NT2/D1 (cell line): ENCODE measurements at regions not wholly inside any gene's neighbourhood (a gene's known extent, or its start where the extent isn't known, plus 50 kb on each side); places are given as distances from the start of the nearest gene placed in this dataset.

Experiments
- SUZ12 ChIP-seq: IDR thresholded peaks from 2 replicates; pipeline ENCODE4 v1.6.1; 2011; ENCODE audit not compliant: insufficient read length, insufficient read depth; ENCODE audit errors: extremely low read depth
- YY1 ChIP-seq: IDR thresholded peaks from 2 replicates; pipeline ENCODE4 v1.6.1; 2011; ENCODE audit not compliant: insufficient read length, insufficient read depth
- ZNF274 ChIP-seq: IDR thresholded peaks from 2 replicates; pipeline ENCODE4 v1.6.1; 2011; ENCODE audit warnings: mild to moderate bottlenecking, low read depth, low read length

- TF ChIP-seq ZNF274 = no peak
- no peak for TF ChIP-seq SUZ12
- no peak for TF ChIP-seq YY1
Observed at GRCh38 chr20:39751557-39752137, 789.5 kb downstream of the DHX35 start.
